ENCODE measurements at regions not wholly inside any gene's neighbourhood (a gene's known extent, or its start where the extent isn't known, plus 50 kb on each side); places are given as distances from the start of the nearest gene placed in this dataset.

GRCh38 chr2:204441316-204441715 lies 104.0 kb upstream of the PARD3B start:
- DNase-seq: no peak

DNA sequence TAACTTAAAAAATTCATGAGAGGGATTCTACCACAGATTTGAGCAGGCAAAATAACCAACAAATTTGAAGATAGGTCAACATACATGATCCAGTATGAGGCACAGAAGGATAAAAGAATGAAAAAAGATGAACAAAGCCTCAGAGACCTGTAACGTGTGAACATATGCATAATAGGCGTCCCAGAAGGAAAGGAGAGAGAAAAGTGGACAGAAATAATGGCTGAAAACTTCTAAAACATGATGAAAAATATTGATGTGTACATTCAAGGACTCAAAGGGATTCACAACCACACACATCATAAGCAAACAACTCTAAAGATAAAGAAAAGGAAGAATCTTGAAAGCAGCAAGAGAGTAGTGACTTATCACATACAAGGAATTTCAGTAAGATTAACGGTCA lies 100.1 kb upstream of the PARD3B start:
- DNase-seq: no peak

DNA sequence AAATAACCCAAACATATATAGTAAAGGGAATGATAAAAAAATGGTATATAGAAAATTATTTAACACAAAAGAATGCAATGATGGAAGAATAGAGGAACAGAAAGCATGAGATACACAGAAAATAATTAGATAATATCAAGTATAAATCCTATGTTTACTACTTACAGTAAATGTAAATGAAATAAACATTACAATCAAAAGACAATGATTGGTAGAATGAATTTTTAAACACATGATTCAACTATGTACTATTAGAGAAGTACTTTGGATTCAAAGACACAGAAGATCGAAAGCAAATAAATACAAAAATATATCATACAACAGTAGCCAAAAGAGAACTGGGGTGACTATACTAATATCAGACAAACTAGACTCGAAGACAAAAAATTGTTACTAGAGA lies 97.6 kb upstream of the PARD3B start:
- no peak for DNase-seq

DNA sequence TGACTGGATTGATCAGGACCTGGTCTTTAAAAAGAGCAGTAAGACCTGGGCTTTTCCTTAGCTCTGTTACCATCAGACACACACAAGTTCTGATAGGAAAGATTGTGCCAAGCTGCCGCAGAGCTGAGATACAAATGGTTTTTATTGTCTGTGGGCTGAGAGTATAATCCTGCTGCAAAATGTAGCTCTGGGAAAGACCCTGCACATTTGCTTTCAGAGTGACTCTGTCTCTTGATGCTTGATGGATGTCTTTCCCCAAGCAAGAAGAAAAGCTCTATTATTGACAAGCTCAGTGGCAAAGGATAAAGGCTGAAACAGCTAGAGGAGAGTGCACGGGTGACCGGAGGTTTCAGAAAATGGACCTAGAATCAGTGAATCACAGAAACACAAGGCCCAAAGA lies 95.3 kb upstream of the PARD3B start:
- DNase-seq: no peak

GRCh38 chr2:204451766-204452165 lies 93.5 kb upstream of the PARD3B start:
- no peak for DNase-seq

- no peak for DNase-seq
These were observed 92.7 kb upstream of the PARD3B start for GRCh38 chr2:204452464-204453023.

DNA sequence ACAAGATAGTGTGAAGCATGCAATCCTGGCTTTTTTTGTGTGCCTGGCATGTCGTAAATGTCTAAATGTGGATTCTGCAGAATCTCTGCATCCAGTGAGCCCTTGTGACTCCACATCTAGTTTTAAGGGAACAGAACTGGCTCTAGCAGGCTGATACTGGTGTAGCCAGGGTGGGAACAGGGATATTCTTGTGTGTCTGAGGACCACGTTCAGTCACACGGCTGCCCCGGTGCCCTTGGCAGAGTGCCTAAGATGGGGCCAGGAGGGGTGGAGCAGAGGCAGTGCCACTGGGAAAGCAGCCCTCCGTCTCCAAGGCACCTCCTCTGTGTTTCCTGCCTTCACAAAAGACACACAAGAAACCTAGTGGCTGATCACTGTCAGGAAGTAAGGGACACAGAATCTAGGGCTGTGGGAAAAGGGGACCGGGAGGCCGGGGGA lies 91.5 kb upstream of the PARD3B start:
- DNase-seq: no peak

DNA sequence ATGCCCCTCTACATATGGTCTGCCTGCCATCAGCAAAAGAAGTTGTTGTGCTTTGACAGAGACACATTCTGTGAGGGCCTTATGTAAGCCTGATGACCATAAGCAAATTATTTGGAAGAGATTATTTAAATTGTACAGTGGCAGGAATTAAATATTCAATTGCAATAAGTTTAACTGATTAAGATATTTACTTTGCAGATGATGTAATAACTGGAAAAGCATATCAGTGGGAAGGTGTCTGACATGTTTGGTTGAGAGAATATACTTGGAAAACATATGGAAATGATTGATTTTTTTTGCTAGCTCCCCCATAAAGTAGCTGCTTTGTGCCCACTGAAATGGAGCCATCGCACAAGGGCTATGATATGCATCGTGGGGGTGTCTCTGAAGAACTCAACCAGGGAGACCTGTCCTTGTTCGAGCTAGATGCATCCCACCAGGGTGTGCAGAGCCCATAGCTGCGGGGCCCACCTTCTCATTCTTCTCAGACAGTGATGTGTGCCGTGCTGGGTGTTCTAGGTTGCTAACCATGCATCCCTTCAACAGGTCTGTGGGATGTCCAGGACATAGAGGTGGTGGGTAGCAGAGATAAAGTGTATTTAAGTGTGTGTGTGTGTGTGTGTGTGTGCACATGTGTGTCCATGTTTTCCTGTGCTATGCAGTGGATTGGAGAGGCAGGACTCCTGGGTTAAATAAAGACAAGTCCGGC lies 90.4 kb upstream of the PARD3B start:
- DNase-seq: no peak

DNA sequence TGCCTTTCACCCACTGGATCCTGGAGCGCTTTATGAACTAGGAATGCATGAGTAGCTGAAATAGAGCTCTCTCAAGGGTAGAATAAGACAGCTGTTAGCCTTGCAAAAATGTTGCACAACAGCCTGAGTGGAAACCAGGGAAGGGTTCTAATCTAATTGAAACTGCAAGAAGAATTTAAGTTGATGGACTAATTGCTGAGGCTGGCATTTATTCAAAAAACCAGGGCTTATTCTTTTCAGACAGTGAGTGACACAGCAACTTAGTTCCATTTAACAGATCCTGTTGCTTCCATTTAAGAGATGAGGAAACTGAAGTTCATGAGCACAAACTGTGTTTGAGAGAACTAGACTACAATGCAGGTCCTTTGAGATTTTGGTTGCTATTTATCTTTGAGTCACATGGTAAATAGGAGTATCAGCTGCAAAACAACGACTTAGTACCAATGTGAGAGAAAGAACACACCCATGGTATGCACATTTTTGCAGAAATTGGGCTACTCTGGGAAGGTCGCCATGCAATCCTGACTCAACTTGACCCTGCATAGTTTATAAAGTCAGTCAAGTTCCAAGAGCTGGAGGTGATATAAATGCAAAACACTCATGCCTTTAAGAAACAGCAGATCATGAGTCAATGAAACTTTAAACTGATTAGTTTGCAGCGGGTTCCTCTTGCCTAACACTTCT lies 76.4 kb upstream of the PARD3B start:
- no peak for DNase-seq

GRCh38 chr2:204470178-204470620 lies 75.1 kb upstream of the PARD3B start:
- DNase-seq: no peak

DNA sequence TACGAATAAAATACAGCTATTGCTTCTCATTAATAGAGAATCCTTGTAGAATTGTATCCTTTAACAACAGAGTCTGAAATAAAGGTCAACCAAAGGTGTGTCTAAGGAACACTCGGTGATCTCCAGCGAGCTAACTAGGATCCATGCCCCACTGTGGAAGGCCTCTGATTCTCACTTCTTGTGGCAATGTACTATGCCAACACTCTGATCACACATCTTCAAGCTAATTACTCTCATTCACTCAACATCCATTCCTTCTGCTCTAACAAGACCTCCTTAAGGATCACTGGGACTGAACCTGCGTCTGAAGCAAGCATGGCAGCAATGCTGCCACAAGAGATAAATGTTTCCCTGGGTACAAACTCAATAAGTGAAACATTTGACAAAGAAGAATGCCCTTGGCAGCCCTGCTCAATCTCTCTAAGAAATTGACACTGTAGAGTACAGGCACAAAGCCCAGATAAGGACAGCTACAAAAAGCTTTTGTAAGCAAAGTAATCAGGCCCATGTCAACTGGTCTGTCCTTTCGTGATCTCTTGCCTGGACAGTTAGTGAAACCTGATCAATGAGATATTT lies 74.6 kb upstream of the PARD3B start:
- DNase-seq: no peak

GRCh38 chr2:204472375-204472774 lies 72.9 kb upstream of the PARD3B start:
- no peak for DNase-seq

GRCh38 chr2:204473224-204473623 lies 72.1 kb upstream of the PARD3B start:
- no peak for DNase-seq

DNA sequence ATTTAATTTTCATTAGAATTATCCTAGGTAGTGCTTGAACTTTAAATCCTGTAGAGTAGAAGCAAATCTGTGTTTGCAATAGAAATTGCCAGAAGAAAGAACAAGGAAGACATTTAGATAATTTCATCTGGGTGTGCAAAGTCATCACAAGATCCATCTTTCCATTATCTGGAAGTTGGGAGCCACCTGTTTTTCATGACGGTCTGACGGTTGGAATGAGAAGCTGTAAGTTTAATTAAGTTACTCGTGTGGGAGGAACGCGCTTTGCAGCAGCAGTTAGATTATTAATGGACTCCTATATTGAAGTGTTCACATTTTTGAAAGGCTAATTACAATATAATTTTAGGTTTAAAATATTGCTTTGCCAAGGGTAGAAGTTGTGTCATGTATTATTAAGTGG lies 69.9 kb upstream of the PARD3B start:
- DNase-seq: no peak

GRCh38 chr2:204477358-204477950 lies 67.8 kb upstream of the PARD3B start:
- no peak for DNase-seq

DNA sequence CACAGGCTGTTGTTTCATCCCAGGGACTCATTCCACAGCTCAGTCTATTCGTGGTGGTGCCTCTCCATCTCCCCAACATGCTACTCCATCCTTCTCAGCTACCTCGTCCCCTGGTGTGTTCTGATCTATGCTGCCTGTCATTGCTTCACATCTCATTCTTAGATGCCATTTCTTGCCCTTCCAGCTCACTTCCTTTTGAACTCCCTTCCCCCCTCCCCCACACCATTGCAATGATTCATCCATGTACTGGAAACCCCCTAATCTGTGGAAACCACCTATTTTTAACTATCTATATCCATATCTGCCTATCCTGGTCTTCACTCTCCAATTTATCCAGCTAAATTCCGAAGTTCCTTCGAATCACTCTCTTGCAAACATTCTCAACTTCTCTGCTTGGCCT lies 65.7 kb upstream of the PARD3B start:
- DNase-seq: no peak

- DNase-seq: no peak
These were observed 64.6 kb upstream of the PARD3B start for GRCh38 chr2:204480676-204481075.

GRCh38 chr2:204483608-204484081 lies 61.6 kb upstream of the PARD3B start:
- no peak for DNase-seq

GRCh38 chr2:204486321-204486720 lies 59.0 kb upstream of the PARD3B start:
- DNase-seq: no peak

- no peak for DNase-seq
These were observed 58.5 kb upstream of the PARD3B start for GRCh38 chr2:204486805-204487204.

- no peak for DNase-seq
These were observed 57.6 kb upstream of the PARD3B start for GRCh38 chr2:204487447-204488229.

- no peak for DNase-seq
These were observed 53.7 kb upstream of the PARD3B start for GRCh38 chr2:204491528-204491927.

- DNase-seq: no peak
These were observed 52.9 kb upstream of the PARD3B start for GRCh38 chr2:204492417-204492816.

All from stimulated activated CD4-positive, alpha-beta T cell treated with anti-CD3 and anti-CD28 coated beads, Interleukin-1b, Interleukin-23, amount 100 ng/mL, for 48 hours (primary cell).